Glutamatergic neuron (in vitro differentiated cells): ENCODE measurements at regions not wholly inside any gene's neighbourhood (a gene's known extent, or its start where the extent isn't known, plus 50 kb on each side); places are given as distances from the start of the nearest gene placed in this dataset.

Experiments used
- DNase-seq: peaks from one replicate; pipeline ENCODE4 v3.0.0; 2022
- H3K27ac Mint-ChIP-seq: one replicate; pipeline ENCODE4 v1.8.0; 2020; ENCODE audit warnings: mild to moderate bottlenecking, mixed read lengths, inconsistent platforms; ENCODE audit not compliant: unreplicated experiment
- H3K27me3 Mint-ChIP-seq: one replicate; pipeline ENCODE4 v1.8.0; 2020; ENCODE audit warnings: mild to moderate bottlenecking, moderate library complexity, mixed read lengths, inconsistent platforms; ENCODE audit not compliant: unreplicated experiment
- H3K36me3 Mint-ChIP-seq: one replicate; pipeline ENCODE4 v1.8.0; 2020; ENCODE audit warnings: mild to moderate bottlenecking, mixed read lengths, inconsistent platforms; ENCODE audit not compliant: unreplicated experiment
- H3K4me1 Mint-ChIP-seq: one replicate; pipeline ENCODE4 v1.8.0; 2020; ENCODE audit warnings: mild to moderate bottlenecking, low read depth, mixed read lengths, inconsistent platforms; ENCODE audit not compliant: unreplicated experiment
- H3K4me3 Mint-ChIP-seq: one replicate; pipeline ENCODE4 v1.8.0; 2020; ENCODE audit warnings: mild to moderate bottlenecking, mixed read lengths, inconsistent platforms; ENCODE audit not compliant: unreplicated experiment
- H3K9me3 Mint-ChIP-seq: one replicate; pipeline ENCODE4 v1.8.0; 2020; ENCODE audit warnings: mild to moderate bottlenecking, moderate library complexity, mixed read lengths, inconsistent platforms; ENCODE audit not compliant: unreplicated experiment
- TF ChIP-seq, protein P1 (sequence below): fragments of 200-600 bp; sonication (generic); IDR thresholded peaks from one replicate; pipeline ENCODE4 v1.5.0; 2021; ENCODE audit not compliant: partially characterized antibody, unreplicated experiment

DNA sequence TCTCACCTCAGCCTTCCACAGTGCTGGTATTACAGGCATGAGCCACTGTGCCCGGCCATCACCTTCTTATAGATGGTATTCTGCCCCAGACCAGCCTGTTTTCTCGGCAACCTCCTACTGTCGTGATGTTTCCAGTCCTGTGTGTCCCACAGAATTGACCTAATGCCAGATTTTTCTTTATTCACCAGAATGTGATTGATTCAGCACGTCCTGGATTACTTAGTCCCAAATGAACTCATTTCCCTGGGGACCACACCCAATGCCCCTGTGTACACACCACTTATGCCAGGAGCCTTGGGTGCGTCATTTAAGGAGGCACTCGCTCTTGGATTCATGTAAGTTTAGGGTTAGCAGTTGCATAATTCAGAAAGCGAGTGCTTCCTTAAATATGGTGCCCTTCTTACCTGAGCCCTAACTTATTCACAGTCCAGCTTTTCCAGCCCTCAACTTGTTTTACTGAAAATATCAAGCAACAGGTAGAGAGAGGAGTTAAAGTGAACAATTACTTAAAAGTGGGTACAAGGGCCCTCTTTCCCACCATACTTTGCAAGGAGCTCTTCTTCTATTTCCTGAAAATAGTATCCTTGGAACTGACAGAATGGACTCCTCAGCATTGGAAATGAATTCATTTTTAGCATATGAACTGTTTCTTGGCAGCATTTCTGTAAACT lies 64.6 kb upstream of the UBE2E1 start:
- Mint-ChIP-seq H3K36me3 (no peaks in the 10 kb centered on the region), H3K4me1 (peaks cover 8% of the 10 kb centered on the region), H3K27ac (no peak overlapping the region), H3K27me3 (peaks cover 5% of the 10 kb centered on the region), H3K4me3 (no peak overlapping the region), H3K9me3 (no peaks in the 10 kb centered on the region)
- TF ChIP-seq, protein P1, sequence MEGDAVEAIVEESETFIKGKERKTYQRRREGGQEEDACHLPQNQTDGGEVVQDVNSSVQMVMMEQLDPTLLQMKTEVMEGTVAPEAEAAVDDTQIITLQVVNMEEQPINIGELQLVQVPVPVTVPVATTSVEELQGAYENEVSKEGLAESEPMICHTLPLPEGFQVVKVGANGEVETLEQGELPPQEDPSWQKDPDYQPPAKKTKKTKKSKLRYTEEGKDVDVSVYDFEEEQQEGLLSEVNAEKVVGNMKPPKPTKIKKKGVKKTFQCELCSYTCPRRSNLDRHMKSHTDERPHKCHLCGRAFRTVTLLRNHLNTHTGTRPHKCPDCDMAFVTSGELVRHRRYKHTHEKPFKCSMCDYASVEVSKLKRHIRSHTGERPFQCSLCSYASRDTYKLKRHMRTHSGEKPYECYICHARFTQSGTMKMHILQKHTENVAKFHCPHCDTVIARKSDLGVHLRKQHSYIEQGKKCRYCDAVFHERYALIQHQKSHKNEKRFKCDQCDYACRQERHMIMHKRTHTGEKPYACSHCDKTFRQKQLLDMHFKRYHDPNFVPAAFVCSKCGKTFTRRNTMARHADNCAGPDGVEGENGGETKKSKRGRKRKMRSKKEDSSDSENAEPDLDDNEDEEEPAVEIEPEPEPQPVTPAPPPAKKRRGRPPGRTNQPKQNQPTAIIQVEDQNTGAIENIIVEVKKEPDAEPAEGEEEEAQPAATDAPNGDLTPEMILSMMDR: no peak
- no peak for DNase-seq

DNA sequence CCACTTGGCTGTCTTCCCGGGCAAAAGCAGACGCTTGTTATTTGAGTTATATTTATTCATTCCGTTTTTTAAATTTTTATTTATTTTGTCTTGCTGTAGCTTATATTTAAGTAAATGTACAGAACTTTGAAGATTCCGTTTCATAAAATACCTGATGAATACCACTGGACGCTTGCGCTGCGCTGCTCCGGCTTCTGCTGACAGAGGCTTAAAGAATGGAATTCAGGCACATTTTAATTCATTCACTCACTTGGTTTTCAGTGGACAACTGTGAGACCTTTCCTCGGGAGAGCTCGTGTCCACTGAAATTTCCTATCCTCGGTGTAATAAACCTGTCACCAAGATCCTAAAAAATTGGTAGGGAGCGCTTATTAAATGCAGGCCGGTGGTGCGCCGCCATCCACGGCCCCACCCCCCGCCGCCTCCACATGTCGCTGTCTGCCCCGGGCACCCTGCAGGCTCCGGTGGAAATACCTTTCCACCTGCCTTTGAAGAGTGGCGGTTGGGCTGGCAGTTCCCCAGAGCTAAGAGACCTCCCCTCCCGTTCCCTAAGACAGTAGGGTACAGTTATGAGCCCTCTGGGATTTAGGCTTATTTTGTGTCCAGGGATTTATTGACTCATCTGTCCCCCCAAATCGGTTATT lies 62.5 kb upstream of the UBE2E1 start:
- Mint-ChIP-seq H3K4me1 (peaks cover 7% of the 10 kb centered on the region), H3K36me3 (no peaks in the 10 kb centered on the region), H3K27ac (no peak overlapping the region), H3K4me3 (peak overlapping the region; percentile 49), H3K9me3 (no peaks in the 10 kb centered on the region), H3K27me3 (no peaks in the 10 kb centered on the region)
- no peak for DNase-seq
- TF ChIP-seq, protein P1: no peak

DNA sequence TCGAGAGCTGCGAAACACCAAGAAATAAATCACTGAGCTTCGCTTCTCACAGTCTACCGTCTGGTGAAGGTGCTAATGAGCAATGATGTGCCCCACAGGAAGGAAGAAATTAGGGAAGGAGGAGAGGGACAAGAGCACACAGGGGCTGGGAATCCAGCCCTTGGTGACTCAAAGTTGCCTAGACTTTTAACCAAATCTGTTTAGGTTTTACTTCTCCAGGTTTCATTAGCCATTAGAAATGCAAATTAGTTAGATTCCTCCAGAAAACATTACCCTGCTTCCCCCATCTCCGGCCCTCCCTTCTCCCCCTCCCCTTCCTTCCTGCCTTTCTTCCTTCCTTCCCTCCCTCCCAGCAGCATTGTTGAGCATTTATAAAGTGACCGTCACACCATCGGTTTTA lies 59.3 kb upstream of the UBE2E1 start:
- TF ChIP-seq, protein P1: no peak
- Mint-ChIP-seq H3K4me1 (peaks cover 13% of the 10 kb centered on the region), H3K4me3 (no peak overlapping the region), H3K27ac (no peak overlapping the region), H3K36me3 (no peaks in the 10 kb centered on the region), H3K27me3 (peaks cover 4% of the 10 kb centered on the region), H3K9me3 (no peaks in the 10 kb centered on the region)
- no peak for DNase-seq

DNA sequence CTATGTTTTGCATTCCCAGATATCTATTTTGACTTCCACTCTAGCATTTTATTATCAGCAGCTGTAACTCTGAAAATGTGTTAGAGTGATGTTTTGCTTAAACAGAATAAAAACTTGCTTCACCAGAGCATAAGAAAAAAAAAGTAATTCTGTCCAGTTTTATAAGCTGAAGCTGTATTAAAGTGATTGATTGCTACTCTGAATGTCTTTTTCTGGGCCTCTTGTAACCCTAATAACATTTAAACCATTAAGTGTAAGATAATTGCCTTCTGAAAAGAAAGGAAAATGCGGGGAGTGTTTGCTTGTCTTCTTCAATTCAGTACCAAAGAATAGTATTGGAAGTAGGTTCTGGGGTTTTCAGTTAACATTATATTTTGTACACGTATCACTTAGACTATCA lies 57.9 kb upstream of the UBE2E1 start:
- Mint-ChIP-seq H3K4me1 (peaks cover 19% of the 10 kb centered on the region), H3K36me3 (no peaks in the 10 kb centered on the region), H3K27ac (no peak overlapping the region), H3K27me3 (peaks cover 4% of the 10 kb centered on the region), H3K4me3 (no peak overlapping the region), H3K9me3 (no peaks in the 10 kb centered on the region)
- TF ChIP-seq, protein P1: no peak
- DNase-seq: no peak

DNA sequence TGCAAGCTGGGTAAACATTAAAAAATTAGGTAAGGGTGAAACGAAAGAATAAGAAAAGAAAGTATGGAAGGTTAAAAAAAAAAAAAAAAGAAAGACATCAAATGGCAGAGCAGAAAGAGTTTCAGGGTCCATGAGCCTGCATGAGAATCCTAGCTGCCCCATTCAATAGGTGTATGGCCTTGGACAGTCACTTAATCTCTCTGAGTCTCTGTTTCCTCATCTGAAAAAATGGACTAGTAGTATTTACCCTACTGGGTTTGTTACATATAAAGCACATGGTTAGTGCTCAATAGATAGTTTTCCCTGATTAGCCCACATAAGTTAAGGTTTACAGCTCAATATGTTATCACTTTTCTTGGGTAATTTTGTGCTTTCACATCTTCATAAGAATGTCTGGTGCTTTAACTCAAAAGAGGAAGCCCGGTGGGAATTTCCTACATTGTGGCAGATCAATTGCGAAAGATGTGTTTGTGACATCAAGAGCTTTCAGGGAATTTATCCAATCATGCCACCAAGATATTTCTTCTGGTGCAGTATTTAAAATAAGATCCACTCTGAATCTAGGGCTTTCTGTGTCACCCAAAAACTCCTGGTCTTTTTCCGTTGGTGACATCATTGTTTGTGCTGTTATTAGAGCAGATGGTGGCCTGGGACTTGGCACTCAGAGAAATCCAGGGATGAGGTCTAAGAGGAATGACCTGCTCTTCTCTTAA lies 57.2 kb upstream of the UBE2E1 start:
- Mint-ChIP-seq H3K4me1 (peaks cover 19% of the 10 kb centered on the region), H3K36me3 (no peaks in the 10 kb centered on the region), H3K4me3 (no peak overlapping the region), H3K27ac (no peak overlapping the region), H3K9me3 (no peaks in the 10 kb centered on the region), H3K27me3 (peaks cover 4% of the 10 kb centered on the region)
- no peak for DNase-seq
- TF ChIP-seq, protein P1: no peak
